ENCODE measurements at regions not wholly inside any gene's neighbourhood (a gene's known extent, or its start where the extent isn't known, plus 50 kb on each side); places are given as distances from the start of the nearest gene placed in this dataset.

GRCh38 chr6:90460051-90460450, 126.8 kb downstream of the MAP3K7 start:
- no peak overlapping the region for H2AFZ ChIP-seq (ENCODE audit: low read length)
- H3K9me2 ChIP-seq (replicated peaks; ENCODE audit: low read depth, low read length) = no peaks in the 10 kb centered on the region
- TF ChIP-seq, protein P1, sequence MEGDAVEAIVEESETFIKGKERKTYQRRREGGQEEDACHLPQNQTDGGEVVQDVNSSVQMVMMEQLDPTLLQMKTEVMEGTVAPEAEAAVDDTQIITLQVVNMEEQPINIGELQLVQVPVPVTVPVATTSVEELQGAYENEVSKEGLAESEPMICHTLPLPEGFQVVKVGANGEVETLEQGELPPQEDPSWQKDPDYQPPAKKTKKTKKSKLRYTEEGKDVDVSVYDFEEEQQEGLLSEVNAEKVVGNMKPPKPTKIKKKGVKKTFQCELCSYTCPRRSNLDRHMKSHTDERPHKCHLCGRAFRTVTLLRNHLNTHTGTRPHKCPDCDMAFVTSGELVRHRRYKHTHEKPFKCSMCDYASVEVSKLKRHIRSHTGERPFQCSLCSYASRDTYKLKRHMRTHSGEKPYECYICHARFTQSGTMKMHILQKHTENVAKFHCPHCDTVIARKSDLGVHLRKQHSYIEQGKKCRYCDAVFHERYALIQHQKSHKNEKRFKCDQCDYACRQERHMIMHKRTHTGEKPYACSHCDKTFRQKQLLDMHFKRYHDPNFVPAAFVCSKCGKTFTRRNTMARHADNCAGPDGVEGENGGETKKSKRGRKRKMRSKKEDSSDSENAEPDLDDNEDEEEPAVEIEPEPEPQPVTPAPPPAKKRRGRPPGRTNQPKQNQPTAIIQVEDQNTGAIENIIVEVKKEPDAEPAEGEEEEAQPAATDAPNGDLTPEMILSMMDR (conservative IDR thresholded peaks at IDR 0.05; ENCODE audit: low read length) = no peak
- no peak for TF ChIP-seq EZH2phosphoT487 (IDR thresholded peaks at IDR 0.05; ENCODE audit: borderline replicate concordance)
- H3K4me1 ChIP-seq (ENCODE audit: insufficient read depth, low read length, poor library complexity, severe bottlenecking) = peaks cover 47% of the 10 kb centered on the region
- no peak overlapping the region for H3K9ac ChIP-seq (ENCODE audit: low read depth, low read length, poor library complexity, severe bottlenecking)
- no peaks in the 10 kb centered on the region for H4K20me1 ChIP-seq (ENCODE audit: insufficient read depth, low read length, poor library complexity, severe bottlenecking)
- no peaks in the 10 kb centered on the region for H3K79me2 ChIP-seq (ENCODE audit: insufficient read depth, low read length)
- no peaks in the 10 kb centered on the region for H3K27me3 ChIP-seq (ENCODE audit: insufficient read depth, low read length, poor library complexity, severe bottlenecking)
- no peaks in the 10 kb centered on the region for H3F3A ChIP-seq (ENCODE audit: low read depth)
- no peaks in the 10 kb centered on the region for H3K36me3 ChIP-seq (ENCODE audit: insufficient read depth, low read length)
- H3K4me2 ChIP-seq (ENCODE audit: low read depth, low read length, poor library complexity, severe bottlenecking) = peak overlapping the region; percentile 35
- H3K4me3 ChIP-seq (ENCODE audit: low read length, poor library complexity, severe bottlenecking) = peak overlapping the region; percentile 18
- peaks cover 21% of the 10 kb centered on the region; the same call in 1 of the 2 replicates for H3K9me3 ChIP-seq (ENCODE audit: insufficient read depth, low read depth, low read length)

GRCh38 chr6:90459225-90459758, 127.6 kb downstream of the MAP3K7 start:
- peak overlapping the region; percentile 18 for H3K4me3 ChIP-seq (ENCODE audit: low read length, poor library complexity, severe bottlenecking)
- no peaks in the 10 kb centered on the region for H3K36me3 ChIP-seq (ENCODE audit: insufficient read depth, low read length)
- no peaks in the 10 kb centered on the region for H3F3A ChIP-seq (ENCODE audit: low read depth)
- H2AFZ ChIP-seq (ENCODE audit: low read length) = no peak overlapping the region
- no peak overlapping the region for H3K9ac ChIP-seq (ENCODE audit: low read depth, low read length, poor library complexity, severe bottlenecking)
- H3K27me3 ChIP-seq (ENCODE audit: insufficient read depth, low read length, poor library complexity, severe bottlenecking) = no peaks in the 10 kb centered on the region
- peaks cover 41% of the 10 kb centered on the region for H3K4me1 ChIP-seq (ENCODE audit: insufficient read depth, low read length, poor library complexity, severe bottlenecking)
- no peak overlapping the region for H3K4me2 ChIP-seq (ENCODE audit: low read depth, low read length, poor library complexity, severe bottlenecking)
- TF ChIP-seq, protein P1 (conservative IDR thresholded peaks at IDR 0.05; ENCODE audit: low read length) = no peak
- no peak for TF ChIP-seq EZH2phosphoT487 (IDR thresholded peaks at IDR 0.05; ENCODE audit: borderline replicate concordance)
- no peaks in the 10 kb centered on the region for H3K79me2 ChIP-seq (ENCODE audit: insufficient read depth, low read length)
- H4K20me1 ChIP-seq (ENCODE audit: insufficient read depth, low read length, poor library complexity, severe bottlenecking) = no peaks in the 10 kb centered on the region
- H3K9me3 ChIP-seq (ENCODE audit: insufficient read depth, low read depth, low read length) = peaks cover 21% of the 10 kb centered on the region; the same call in 1 of the 2 replicates
- H3K9me2 ChIP-seq (replicated peaks; ENCODE audit: low read depth, low read length) = no peaks in the 10 kb centered on the region

GRCh38 chr6:90458353-90459224, 128.3 kb downstream of the MAP3K7 start:
- no peak overlapping the region for H3K9ac ChIP-seq (ENCODE audit: low read depth, low read length, poor library complexity, severe bottlenecking)
- peaks cover 21% of the 10 kb centered on the region; the same call in 1 of the 2 replicates for H3K9me3 ChIP-seq (ENCODE audit: insufficient read depth, low read depth, low read length)
- no peaks in the 10 kb centered on the region for H3K79me2 ChIP-seq (ENCODE audit: insufficient read depth, low read length)
- H2AFZ ChIP-seq (ENCODE audit: low read length) = no peak overlapping the region
- no peaks in the 10 kb centered on the region for H3K36me3 ChIP-seq (ENCODE audit: insufficient read depth, low read length)
- no peak for TF ChIP-seq EZH2phosphoT487 (IDR thresholded peaks at IDR 0.05; ENCODE audit: borderline replicate concordance)
- TF ChIP-seq, protein P1 (conservative IDR thresholded peaks at IDR 0.05; ENCODE audit: low read length) = no peak
- no peaks in the 10 kb centered on the region for H4K20me1 ChIP-seq (ENCODE audit: insufficient read depth, low read length, poor library complexity, severe bottlenecking)
- H3K9me2 ChIP-seq (replicated peaks; ENCODE audit: low read depth, low read length) = no peaks in the 10 kb centered on the region
- H3K4me2 ChIP-seq (ENCODE audit: low read depth, low read length, poor library complexity, severe bottlenecking) = no peak overlapping the region
- H3K4me1 ChIP-seq (ENCODE audit: insufficient read depth, low read length, poor library complexity, severe bottlenecking) = peaks cover 34% of the 10 kb centered on the region
- H3K4me3 ChIP-seq (ENCODE audit: low read length, poor library complexity, severe bottlenecking) = no peak overlapping the region
- H3K27me3 ChIP-seq (ENCODE audit: insufficient read depth, low read length, poor library complexity, severe bottlenecking) = no peaks in the 10 kb centered on the region
- no peaks in the 10 kb centered on the region for H3F3A ChIP-seq (ENCODE audit: low read depth)
